Kidney epithelial cell (primary cell): ENCODE measurements at regions not wholly inside any gene's neighbourhood (a gene's known extent, or its start where the extent isn't known, plus 50 kb on each side); places are given as distances from the start of the nearest gene placed in this dataset.

Source experiments
- DNase-seq: peaks from one replicate; pipeline ENCODE4 v3.0.0-alpha.2; 2010; ENCODE audit warnings: low read depth
- H3K27me3 ChIP-seq: 2 replicates; pipeline ENCODE4 v1.6.0; 2011; ENCODE audit warnings: low read length; ENCODE audit not compliant: control insufficient read depth, insufficient read depth
- H3K36me3 ChIP-seq: 2 replicates; pipeline ENCODE4 v1.5.1; 2011; ENCODE audit warnings: low read length; ENCODE audit not compliant: control insufficient read depth, insufficient read depth
- H3K4me3 ChIP-seq: 2 replicates; pipeline ENCODE4 v1.5.1; 2011; ENCODE audit warnings: low read depth, mild to moderate bottlenecking, control low read depth, low read length
- CTCF ChIP-seq: IDR thresholded peaks from 2 replicates; pipeline ENCODE4 v1.5.1; 2011; ENCODE audit warnings: mild to moderate bottlenecking, moderate library complexity, low read length, control low read depth, inconsistent platforms; ENCODE audit not compliant: insufficient read depth, poor library complexity, severe bottlenecking

- no peaks in the 10 kb centered on the region for H3K36me3 ChIP-seq
- no peak for DNase-seq
- TF ChIP-seq CTCF: no peak
- no peak overlapping the region for H3K4me3 ChIP-seq
- no peaks in the 10 kb centered on the region for H3K27me3 ChIP-seq
Observed at GRCh38 chr18:4797002-4797685, 342.0 kb upstream of the DLGAP1 start.

- H3K27me3 ChIP-seq: no peaks in the 10 kb centered on the region
- H3K36me3 ChIP-seq: no peaks in the 10 kb centered on the region
- TF ChIP-seq CTCF: no peak
- no peak overlapping the region for H3K4me3 ChIP-seq
- DNase-seq: no peak
Observed at GRCh38 chr18:4789506-4789905, 334.4 kb upstream of the DLGAP1 start.

GRCh38 chr18:4781873-4782272, 326.8 kb upstream of the DLGAP1 start:
- DNase-seq: no peak
- Histone ChIP-seq H3K36me3 (no peaks in the 10 kb centered on the region), H3K4me3 (no peak overlapping the region), H3K27me3 (no peaks in the 10 kb centered on the region)
- no peak for TF ChIP-seq CTCF

GRCh38 chr18:4765401-4765800, 310.3 kb upstream of the DLGAP1 start:
- DNase-seq: no peak
- TF ChIP-seq CTCF: no peak
- Histone ChIP-seq H3K4me3 (no peak overlapping the region), H3K27me3 (no peaks in the 10 kb centered on the region), H3K36me3 (no peaks in the 10 kb centered on the region)

- Histone ChIP-seq H3K27me3 (no peaks in the 10 kb centered on the region), H3K36me3 (no peaks in the 10 kb centered on the region), H3K4me3 (no peak overlapping the region)
- no peak for TF ChIP-seq CTCF
- no peak for DNase-seq
Observed at GRCh38 chr18:4762330-4762729, 307.2 kb upstream of the DLGAP1 start.

GRCh38 chr18:4758980-4759379, 303.9 kb upstream of the DLGAP1 start:
- TF ChIP-seq CTCF: no peak
- DNase-seq: no peak
- Histone ChIP-seq H3K4me3 (no peak overlapping the region), H3K36me3 (no peaks in the 10 kb centered on the region), H3K27me3 (no peaks in the 10 kb centered on the region)
